ENCODE measurements at regions not wholly inside any gene's neighbourhood (a gene's known extent, or its start where the extent isn't known, plus 50 kb on each side); places are given as distances from the start of the nearest gene placed in this dataset.
"Not testable (repeated sequence)": the region's sequence is repeated elsewhere in the genome, so short reads cannot be mapped to it uniquely, and the experiment has no call there.

DNA sequence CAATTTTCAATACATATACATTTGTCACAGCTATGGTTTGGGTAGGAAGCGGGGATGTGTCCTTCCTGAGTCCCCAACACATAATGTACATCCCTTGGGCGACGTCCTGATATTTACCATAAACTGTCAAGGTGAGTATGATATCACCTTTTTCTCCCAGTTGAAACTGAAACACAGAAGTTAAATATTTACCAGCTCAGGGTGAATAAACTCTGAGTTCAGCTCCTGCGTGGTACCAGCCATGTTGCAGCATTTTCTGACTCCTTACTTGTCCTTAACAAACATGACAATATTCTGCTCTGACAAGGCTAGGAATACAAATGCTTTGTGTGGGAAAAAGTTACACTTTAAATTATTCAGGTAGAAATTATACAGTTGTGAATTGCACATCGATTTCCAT is 294.2 kb downstream of the TEX29 start:
- no peak for DNase-seq (ENCODE audit: low read depth in 2 of 3, low spot score in 1 of 3)

GRCh38 chr13:111616203-111616602 is 295.8 kb downstream of the TEX29 start:
- no peak for DNase-seq (ENCODE audit: low read depth in 2 of 3, low spot score in 1 of 3)

- DNase-seq (ENCODE audit: low read depth in 2 of 3, low spot score in 1 of 3): no peak
Observed at GRCh38 chr13:111620166-111620565, 299.7 kb downstream of the TEX29 start.

DNA sequence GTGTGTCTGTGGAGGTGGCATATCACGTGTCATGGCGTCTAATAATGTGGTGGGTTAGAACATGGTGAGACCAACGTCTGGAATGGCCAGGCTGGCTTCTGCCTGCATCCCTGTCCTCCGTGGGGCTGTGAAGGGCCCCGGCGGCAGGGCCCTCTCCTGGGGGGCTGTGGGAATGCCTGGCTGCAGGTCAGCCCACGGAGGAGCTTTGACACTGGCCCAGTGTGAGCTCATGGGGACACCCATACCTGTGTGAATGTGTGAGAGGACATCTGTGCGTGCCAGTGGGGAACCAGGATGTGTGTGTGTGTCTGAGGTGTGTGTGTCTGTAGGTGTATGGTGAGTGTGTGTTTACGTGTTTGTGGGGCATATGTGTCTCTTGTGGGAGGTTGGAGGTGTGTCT is 300.1 kb downstream of the TEX29 start:
- no peak for DNase-seq (ENCODE audit: low read depth in 2 of 3, low spot score in 1 of 3)

DNA sequence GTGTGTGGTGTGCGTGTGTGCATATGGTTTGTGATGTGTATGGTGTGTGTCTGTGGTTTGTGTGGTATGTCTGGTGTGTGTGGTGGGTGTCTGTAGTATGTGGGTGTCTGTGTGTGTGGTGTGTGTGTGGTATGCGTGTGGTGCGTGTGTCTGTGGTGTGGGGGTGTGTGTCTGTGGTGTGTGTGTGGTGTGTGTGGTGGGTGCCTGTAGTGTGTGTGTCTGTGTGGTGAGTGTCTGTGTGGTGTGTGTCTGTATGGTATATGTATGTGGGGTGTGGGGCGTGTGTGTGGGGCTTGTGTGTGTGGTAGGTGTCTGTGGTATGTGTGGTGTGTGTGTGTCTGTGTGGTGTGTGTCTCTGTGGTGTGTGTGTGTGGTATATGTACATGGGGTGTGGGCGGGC is 300.7 kb downstream of the TEX29 start:
- no peak for DNase-seq (ENCODE audit: low read depth in 2 of 3, low spot score in 1 of 3)

DNA sequence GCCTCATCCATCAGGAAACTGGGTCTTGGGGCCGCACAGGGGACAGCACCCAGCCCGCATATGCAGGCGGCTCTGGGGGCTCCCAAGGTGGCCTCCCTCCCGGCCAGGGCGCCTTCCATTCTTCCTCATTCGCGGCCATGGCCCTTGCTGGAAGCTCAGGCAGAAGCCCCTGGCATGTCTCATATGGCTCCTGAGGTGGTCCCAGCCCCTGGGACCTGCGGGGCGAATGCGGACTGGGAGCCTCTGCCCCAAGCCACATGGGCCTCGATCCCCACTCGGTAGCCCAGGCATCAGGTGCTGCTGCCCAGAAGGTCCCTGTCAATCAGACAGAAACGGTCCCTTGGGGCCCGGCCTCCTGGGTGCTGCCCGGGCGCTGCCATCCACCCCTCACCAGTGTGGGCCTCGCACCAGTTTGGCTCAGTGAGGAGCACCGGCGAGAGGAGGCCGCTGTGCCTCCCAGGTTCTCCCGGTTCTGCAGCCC is 301.6 kb downstream of the TEX29 start:
- DNase-seq (ENCODE audit: low read depth in 2 of 3, low spot score in 1 of 3): no peak

DNA sequence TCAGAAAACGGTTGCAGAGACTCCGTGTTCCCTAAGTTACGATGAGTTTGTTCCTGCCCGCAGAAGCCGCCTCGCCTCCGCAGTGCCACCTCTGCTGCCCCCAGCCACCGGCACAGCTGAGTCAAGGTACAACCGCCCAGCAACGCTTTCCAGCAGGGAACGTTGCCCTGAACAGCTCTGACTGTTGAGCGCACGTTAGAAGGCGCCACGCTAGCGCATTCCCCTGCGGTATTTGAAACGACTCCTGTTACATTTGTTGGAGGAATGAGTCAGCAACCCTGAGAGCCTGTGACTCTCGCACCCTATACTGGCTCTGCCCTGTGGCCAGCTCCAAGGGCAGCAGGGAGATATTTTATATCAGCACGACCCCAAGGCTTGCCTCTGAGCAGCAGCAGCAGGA is 302.8 kb downstream of the TEX29 start:
- no peak for DNase-seq (ENCODE audit: low read depth in 2 of 3, low spot score in 1 of 3)

GRCh38 chr13:111623743-111624505 is 303.5 kb downstream of the TEX29 start:
- no peak for DNase-seq (ENCODE audit: low read depth in 2 of 3, low spot score in 1 of 3)

- DNase-seq (ENCODE audit: low read depth in 2 of 3, low spot score in 1 of 3): no peak
Observed at GRCh38 chr13:111625526-111626315, 305.3 kb downstream of the TEX29 start.

DNA sequence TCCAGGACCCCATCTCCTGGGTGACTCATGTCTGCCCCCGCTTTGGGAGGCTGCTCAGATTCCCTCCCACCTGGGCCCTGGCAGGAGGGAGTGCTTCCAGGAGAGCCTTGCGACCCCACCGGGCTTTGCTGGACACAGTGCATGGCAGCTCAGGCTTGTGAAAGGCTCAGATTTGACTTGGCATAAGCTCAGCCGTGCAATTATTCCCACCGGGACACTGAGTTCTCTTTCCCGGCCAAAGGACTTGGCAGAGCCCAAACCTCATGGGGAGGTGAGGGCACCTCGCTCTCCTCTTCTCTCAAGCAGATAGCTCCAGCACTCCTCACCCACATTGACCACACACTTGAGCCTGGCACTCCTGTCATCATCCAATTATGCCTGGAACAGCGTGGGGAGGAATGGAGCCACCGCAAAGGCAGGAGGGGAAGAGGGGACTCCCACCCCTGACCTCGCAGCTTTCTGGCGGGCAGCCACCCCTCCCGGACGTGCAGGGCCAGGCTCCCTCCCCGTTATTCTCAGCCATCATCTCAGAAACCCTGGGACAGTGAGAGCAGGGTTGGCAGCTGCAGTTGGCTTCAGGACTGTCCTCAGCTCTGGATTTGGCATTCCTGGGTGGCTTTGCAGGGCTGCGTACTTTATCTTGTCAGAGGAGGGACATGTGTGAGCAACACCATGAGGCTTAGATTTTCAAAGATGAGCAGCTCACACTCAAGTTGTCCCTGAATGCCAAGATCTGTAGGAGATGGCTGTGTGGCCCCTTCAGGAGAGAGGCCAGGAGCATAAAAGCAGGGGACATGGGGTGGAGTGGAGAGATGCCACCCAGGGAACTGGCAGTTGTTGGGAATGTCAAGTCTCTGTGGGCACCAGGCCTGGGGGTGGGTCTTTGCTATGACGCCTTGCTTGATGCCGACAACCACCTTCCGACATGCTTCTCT is 306.2 kb downstream of the TEX29 start:
- DNase-seq (ENCODE audit: low read depth in 2 of 3, low spot score in 1 of 3): no peak

DNA sequence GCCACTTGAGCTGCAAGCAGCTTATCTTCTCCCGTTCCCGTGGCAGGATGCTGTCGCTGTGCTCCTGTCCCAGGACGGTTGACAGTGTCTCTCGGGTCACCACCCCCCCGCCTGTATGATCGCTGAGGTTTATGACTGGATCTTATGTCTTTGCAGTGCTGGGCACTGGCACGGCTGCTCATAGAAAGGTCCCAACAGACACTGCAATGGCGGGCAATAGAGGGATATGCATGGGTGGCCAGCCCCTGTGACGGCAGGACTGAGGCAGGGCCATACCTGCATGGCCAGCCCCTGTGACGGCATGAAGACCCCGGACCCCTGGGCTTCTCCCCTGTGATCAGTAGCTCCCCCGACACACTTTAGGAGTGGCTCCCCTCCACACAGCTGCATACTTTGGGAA is 307.2 kb downstream of the TEX29 start:
- no peak for DNase-seq (ENCODE audit: low read depth in 2 of 3, low spot score in 1 of 3)

DNA sequence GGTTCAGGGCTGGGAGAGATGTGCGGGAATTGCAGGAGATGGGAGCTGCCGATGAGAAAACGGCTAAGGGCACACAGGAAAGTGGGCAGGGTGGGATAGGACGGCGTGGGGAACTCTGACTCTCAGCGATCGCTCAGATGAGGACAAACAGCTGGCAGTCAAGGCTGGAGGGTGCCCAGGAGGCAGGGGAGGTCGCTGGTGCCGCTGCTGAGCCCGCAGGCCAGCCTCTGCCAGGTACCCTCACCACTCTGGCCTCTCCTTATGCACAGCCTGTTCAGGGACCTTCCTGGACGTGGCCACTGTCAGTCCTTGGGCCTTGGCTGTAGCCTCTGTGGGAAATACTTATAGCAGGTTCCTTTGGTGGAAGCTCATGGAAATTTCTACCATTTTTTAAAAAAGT is 308.6 kb downstream of the TEX29 start:
- no peak for DNase-seq (ENCODE audit: low read depth in 2 of 3, low spot score in 1 of 3)

- no peak for DNase-seq (ENCODE audit: low read depth in 2 of 3, low spot score in 1 of 3)
Observed at GRCh38 chr13:111629457-111629856, 309.0 kb downstream of the TEX29 start.

- no peak for DNase-seq (ENCODE audit: low read depth in 2 of 3, low spot score in 1 of 3)
Observed at GRCh38 chr13:111629926-111630325, 309.5 kb downstream of the TEX29 start.

DNA sequence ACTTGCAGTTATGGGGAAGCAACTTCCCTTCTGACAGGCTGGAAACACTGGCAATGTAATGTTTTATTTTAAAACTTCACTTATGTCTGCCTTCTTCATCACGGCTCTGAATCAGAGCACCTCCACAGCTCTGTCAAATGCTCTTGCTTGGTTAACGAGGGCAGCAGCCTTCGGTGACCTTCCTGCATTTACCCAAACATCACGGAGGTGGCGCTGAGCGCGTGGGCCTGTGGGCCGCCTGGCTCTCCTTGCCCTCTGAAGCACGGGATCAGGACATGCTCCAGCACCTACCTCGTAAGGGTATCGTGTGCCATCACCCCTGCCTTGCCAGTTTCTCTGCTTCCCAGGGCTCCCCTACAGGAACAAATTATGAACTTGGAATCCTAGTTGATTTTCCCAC is 310.0 kb downstream of the TEX29 start:
- no peak for DNase-seq (ENCODE audit: low read depth in 2 of 3, low spot score in 1 of 3)

DNA sequence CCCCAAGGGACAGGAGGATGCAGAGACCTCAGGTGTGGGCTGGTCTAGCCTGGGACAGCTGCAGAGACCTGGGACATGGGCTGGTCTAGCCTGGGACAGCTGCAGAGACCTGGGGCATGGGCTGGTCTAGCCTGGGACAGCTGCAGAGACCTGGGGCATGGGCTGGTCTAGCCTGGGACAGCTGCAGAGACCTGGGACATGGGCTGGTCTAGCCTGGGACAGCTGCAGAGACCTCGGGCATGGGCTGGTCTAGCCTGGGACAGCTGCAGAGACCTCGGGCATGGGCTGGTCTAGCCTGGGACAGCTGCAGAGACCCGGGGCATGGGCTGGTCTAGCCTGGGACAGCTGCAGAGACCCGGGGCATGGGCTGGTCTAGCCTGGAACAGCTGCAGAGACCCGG is 310.8 kb downstream of the TEX29 start:
- DNase-seq (ENCODE audit: low read depth in 2 of 3, low spot score in 1 of 3): not testable (repeated sequence)

DNA sequence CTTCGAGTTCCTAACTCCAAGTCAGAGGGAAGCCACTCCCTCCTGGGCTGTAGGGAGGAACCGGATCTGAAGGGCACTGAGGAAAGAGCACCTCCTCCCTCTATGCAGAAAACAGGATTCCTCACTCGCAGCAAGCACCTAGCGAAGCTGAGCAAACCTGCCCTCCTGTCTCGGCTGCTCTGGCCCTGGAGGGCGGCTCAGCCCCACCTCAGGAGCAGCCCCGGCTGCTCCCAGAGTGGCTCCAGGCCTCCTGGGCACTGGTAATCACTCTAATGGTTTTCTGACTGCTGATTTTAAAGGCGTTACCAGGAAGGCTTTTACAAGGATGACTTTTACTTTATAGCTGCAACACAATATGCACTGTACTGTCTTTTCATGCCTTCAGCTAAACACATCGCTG is 312.5 kb downstream of the TEX29 start:
- no peak for DNase-seq (ENCODE audit: low read depth in 2 of 3, low spot score in 1 of 3)

DNA sequence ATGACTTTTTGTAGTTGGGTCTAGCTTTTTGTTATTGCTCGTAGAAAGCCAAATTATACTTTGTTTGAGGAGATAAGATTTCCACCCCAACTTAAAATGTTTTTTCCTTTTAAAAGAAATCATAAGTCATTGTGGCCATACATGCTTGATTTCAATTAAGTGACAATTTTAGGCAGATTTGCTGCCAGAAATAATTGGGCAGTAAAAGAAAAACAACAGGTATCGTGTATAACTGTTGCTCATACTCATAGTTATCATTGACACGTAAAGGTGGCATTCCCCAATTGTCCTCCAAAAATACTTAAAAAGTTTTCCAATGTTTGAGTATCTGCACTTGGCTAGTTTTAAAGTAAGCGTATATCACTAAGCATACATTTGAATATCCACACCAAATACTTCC is 313.0 kb downstream of the TEX29 start:
- no peak for DNase-seq (ENCODE audit: low read depth in 2 of 3, low spot score in 1 of 3)

- no peak for DNase-seq (ENCODE audit: low read depth in 2 of 3, low spot score in 1 of 3)
Observed at GRCh38 chr13:111634410-111634809, 314.0 kb downstream of the TEX29 start.

DNA sequence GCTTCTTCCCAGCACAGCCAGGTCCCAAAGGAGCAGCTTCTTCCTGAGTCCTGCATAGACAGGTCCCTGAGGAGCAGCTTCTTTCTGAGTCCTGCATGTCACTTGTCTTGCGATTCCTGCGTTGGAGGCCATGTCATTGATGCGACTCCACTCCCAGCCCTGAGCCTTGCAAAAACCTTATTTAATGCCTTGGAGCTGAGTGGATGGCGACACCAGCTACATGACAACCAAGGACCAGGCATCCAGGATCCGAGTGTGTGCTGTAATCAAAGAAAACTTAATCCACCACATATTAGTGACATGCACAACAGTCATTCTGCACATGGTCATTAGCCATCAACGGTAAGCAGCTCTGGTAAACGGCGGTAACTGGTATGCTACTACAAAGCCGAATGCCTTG is 315.8 kb downstream of the TEX29 start:
- DNase-seq (ENCODE audit: low read depth in 2 of 3, low spot score in 1 of 3): no peak

DNA sequence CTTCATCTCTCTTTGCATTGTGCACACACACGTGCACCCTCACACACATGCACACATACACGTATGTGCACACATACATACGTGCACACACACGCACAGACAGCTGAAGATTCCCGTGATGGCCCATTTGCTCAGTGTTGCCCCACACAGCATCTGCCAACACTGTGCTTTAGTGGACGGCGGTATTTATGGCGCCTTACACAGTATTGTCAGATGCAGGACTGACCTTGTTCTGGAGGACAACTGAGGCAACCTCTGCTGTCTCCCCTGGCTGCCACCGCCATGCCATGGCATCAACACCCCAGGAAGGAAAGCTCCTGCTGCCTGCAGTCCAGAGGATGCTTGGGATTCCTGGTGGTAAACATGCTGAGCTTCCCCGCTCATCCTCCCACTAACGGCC is 316.4 kb downstream of the TEX29 start:
- DNase-seq (ENCODE audit: low read depth in 2 of 3, low spot score in 1 of 3): no peak

All from stimulated activated CD4-positive, alpha-beta T cell treated with anti-CD3 and anti-CD28 coated beads, Interleukin-12 subunit alpha, Interleukin-12 subunit beta, amount 100 ng/mL, for 48 hours (primary cell).